Caco-2 (cell line): ENCODE measurements at regions not wholly inside any gene's neighbourhood (a gene's known extent, or its start where the extent isn't known, plus 50 kb on each side); places are given as distances from the start of the nearest gene placed in this dataset.

ENCODE experiments used
- BruUV-seq: library from RNA; stranded (reverse); fragments of 400-500 nt; replicated peaks from 2 replicates; lab custom pipeline; 2021; lab: Mats Ljungman, UMichigan
- CTCF ChIA-PET: fragments of 300-600 bp; sonication (Branson Sonifier 250); formaldehyde crosslinking; loops from one replicate; lab custom pipeline; 2022; ENCODE audit warnings: antibody characterized with exemption; lab: Charles Lee
- POLR2A ChIA-PET: fragments of 300-600 bp; sonication (Branson Sonifier 250); formaldehyde crosslinking; loops from one replicate; lab custom pipeline; 2022; ENCODE audit warnings: antibody characterized with exemption; lab: Charles Lee
- DNase-seq, 2 experiments: peaks; one replicate each; pipeline versions ENCODE4 v3.0.0 to v3.0.0-alpha.2; 2020 to 2022
- H3K27me3 ChIP-seq: replicated peaks from 2 replicates; pipeline ENCODE4 v1.6.0; 2011; ENCODE audit warnings: low read length; ENCODE audit not compliant: control insufficient read depth, insufficient read depth
- H3K36me3 ChIP-seq: 2 replicates; pipeline ENCODE4 v1.5.1; 2011; ENCODE audit warnings: low read length; ENCODE audit not compliant: control insufficient read depth, insufficient read depth
- H3K4me1 ChIP-seq: fragments of 250-450 bp; sonication (Bioruptor Pico); 2 replicates; pipeline ENCODE4 v1.5.1; 2020; ENCODE audit warnings: mild to moderate bottlenecking
- H3K4me3 ChIP-seq: 2 replicates; pipeline ENCODE4 v1.5.1; 2011; ENCODE audit warnings: low read depth, mild to moderate bottlenecking, control low read depth, low read length
- H3K9me3 ChIP-seq: fragments of 250-450 bp; sonication (Bioruptor Pico); 2 replicates; pipeline ENCODE4 v1.5.1; 2020; ENCODE audit warnings: mild to moderate bottlenecking, moderate library complexity
- H3K27ac Mint-ChIP-seq: one replicate; pipeline ENCODE4 v1.8.0; 2022; ENCODE audit warnings: mixed read lengths; ENCODE audit not compliant: unreplicated experiment
- H3K27me3 Mint-ChIP-seq: one replicate; pipeline ENCODE4 v1.8.0; 2022; ENCODE audit warnings: mixed read lengths; ENCODE audit not compliant: insufficient read depth, unreplicated experiment
- H3K36me3 Mint-ChIP-seq: one replicate; pipeline ENCODE4 v1.8.0; 2022; ENCODE audit warnings: mild to moderate bottlenecking, mixed read lengths; ENCODE audit not compliant: insufficient read depth, unreplicated experiment
- H3K4me1 Mint-ChIP-seq: one replicate; pipeline ENCODE4 v1.8.0; 2022; ENCODE audit warnings: low read depth, mixed read lengths; ENCODE audit not compliant: unreplicated experiment
- H3K4me3 Mint-ChIP-seq: one replicate; pipeline ENCODE4 v1.8.0; 2022; ENCODE audit warnings: mild to moderate bottlenecking, moderate library complexity, mixed read lengths; ENCODE audit not compliant: unreplicated experiment
- H3K9me3 Mint-ChIP-seq: one replicate; pipeline ENCODE4 v1.8.0; 2022; ENCODE audit warnings: mixed read lengths; ENCODE audit not compliant: unreplicated experiment
- intact Hi-C: fragments of 100-400 bp; cut with micrococcal nuclease; formaldehyde crosslinking; loops from one replicate; pipeline ENCODE4 v1.10.0; 2022; ENCODE audit not compliant: unreplicated experiment
- TF ChIP-seq, protein P1 (sequence below), 2 experiments: fragments of 200-600 bp in 1 of 2; IDR thresholded peaks; 1 replicate in 1 of 2; 2 replicates in 1 of 2; pipeline versions ENCODE4 v1.5.1 to v1.8.0; 2011 to 2022; ENCODE audit warnings: antibody characterized with exemption in 1 of 2, control low read depth in 1 of 2, inconsistent platforms in 1 of 2, low read depth in 1 of 2, low read length in 1 of 2, mild to moderate bottlenecking in 1 of 2, moderate library complexity in 1 of 2; ENCODE audit not compliant: insufficient read depth in 1 of 2, severe bottlenecking in 1 of 2, unreplicated experiment in 1 of 2

DNA sequence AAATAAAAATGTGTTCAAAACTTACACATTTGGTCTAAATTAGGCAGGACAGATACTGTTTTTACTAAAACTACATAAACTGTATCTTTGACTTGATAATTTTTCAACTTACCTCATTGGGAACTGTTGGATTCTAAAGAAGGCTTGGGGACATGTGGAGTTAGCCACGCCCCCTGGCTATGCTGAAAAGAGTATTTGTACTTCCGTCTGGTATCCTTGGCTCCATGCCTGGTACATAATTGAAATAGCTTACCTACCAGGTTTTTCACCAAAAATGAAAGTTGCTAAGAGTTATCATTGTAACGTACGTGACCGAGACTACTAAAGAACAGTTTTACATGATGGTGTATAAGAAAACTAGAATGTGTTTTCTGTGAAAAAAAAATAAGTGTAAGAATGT, 604.8 kb upstream of the IGFBP3 start:
- no peaks in the 10 kb centered on the region for H3K36me3 ChIP-seq
- BruUV-seq, result no TSS peak
- Mint-ChIP-seq H3K27me3 (peaks cover 4% of the 10 kb centered on the region), H3K9me3 (no peaks in the 10 kb centered on the region), H3K27ac (no peak overlapping the region), H3K4me3 (no peak overlapping the region), H3K4me1 (no peaks in the 10 kb centered on the region), H3K36me3 (no peaks in the 10 kb centered on the region)
- no peaks in the 10 kb centered on the region for H3K4me1 ChIP-seq
- ChIA-PET CTCF (no interaction called here), POLR2A (no interaction called here)
- DNase-seq, result no peak
- H3K27me3 ChIP-seq, result no peaks in the 10 kb centered on the region
- no peak overlapping the region for H3K4me3 ChIP-seq
- TF ChIP-seq, protein P1, sequence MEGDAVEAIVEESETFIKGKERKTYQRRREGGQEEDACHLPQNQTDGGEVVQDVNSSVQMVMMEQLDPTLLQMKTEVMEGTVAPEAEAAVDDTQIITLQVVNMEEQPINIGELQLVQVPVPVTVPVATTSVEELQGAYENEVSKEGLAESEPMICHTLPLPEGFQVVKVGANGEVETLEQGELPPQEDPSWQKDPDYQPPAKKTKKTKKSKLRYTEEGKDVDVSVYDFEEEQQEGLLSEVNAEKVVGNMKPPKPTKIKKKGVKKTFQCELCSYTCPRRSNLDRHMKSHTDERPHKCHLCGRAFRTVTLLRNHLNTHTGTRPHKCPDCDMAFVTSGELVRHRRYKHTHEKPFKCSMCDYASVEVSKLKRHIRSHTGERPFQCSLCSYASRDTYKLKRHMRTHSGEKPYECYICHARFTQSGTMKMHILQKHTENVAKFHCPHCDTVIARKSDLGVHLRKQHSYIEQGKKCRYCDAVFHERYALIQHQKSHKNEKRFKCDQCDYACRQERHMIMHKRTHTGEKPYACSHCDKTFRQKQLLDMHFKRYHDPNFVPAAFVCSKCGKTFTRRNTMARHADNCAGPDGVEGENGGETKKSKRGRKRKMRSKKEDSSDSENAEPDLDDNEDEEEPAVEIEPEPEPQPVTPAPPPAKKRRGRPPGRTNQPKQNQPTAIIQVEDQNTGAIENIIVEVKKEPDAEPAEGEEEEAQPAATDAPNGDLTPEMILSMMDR (IDR thresholded peaks at IDR 0.05; ENCODE audit: insufficient read depth in 1 of 2, low read depth in 1 of 2, low read length in 1 of 2, severe bottlenecking in 1 of 2, unreplicated experiment in 1 of 2), result no peak
- intact Hi-C loops, result no loop called here
- no peaks in the 10 kb centered on the region for H3K9me3 ChIP-seq

DNA sequence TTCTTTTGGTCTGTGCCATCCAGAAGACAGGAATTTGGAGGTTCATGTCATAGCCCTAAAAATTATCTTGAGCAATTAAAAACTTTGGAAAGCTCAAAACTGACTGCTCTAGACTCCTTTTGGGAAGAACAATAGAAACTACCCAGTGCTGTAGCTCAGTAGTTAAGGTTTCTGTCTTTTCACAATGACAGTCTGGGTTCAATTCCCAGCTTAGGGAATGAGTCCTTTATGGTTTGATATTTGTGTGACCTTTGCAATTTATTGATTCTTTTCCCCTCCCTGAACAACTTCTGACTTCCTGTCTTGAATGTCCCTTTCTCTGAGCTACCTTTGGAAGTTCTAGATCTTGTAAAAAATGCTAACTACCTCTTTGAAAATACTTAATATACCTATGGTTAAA, 603.3 kb upstream of the IGFBP3 start:
- no peaks in the 10 kb centered on the region for H3K9me3 Mint-ChIP-seq
- POLR2A ChIA-PET, result no interaction called here
- H3K36me3 Mint-ChIP-seq, result no peaks in the 10 kb centered on the region
- BruUV-seq, result no TSS peak
- no peak overlapping the region for H3K4me3 Mint-ChIP-seq
- H3K27me3 Mint-ChIP-seq, result peaks cover 4% of the 10 kb centered on the region
- intact Hi-C loops, result no loop called here
- no peaks in the 10 kb centered on the region for H3K4me1 ChIP-seq
- no peaks in the 10 kb centered on the region; the same call in 1 of the 2 replicates for H3K9me3 ChIP-seq
- H3K27me3 ChIP-seq, result no peaks in the 10 kb centered on the region
- DNase-seq, result no peak
- TF ChIP-seq, protein P1 (IDR thresholded peaks at IDR 0.05; ENCODE audit: insufficient read depth in 1 of 2, low read depth in 1 of 2, low read length in 1 of 2, severe bottlenecking in 1 of 2, unreplicated experiment in 1 of 2), result no peak
- no peak overlapping the region for H3K27ac Mint-ChIP-seq
- H3K4me3 ChIP-seq, result no peak overlapping the region
- no peaks in the 10 kb centered on the region for H3K4me1 Mint-ChIP-seq
- no peaks in the 10 kb centered on the region for H3K36me3 ChIP-seq
- CTCF ChIA-PET, result no interaction called here

DNA sequence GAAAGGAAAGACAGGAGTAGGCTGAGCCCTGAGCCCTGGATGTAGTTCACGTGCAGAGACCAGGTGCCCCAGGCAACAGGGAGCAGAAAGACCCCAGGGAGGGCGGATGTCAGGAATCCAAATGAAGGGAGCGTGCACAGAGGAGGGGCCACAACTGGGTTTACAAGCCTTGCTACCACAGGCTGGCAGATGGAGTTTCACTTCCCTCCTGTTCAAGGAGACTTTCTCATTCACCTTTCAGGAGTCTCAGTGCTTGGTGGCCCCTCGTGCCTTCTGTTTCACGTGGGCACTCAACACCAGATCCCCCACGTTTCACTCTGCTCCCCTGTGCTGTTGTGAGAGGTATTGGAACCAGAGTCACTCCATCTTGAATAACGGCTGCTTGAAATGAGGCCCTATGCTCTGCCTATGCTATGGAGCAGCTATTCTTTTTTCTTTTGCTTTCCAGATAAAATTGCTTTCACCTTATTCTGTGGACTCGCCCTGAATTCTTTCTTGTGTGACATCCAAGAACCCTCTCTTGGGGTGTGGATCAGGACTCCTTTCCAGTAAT, 601.4 kb upstream of the IGFBP3 start:
- no peaks in the 10 kb centered on the region for H3K27me3 ChIP-seq
- Mint-ChIP-seq H3K27ac (no peak overlapping the region), H3K4me3 (no peak overlapping the region), H3K27me3 (peaks cover 4% of the 10 kb centered on the region), H3K4me1 (no peaks in the 10 kb centered on the region), H3K36me3 (no peaks in the 10 kb centered on the region), H3K9me3 (no peaks in the 10 kb centered on the region)
- no TSS peak for BruUV-seq
- DNase-seq, result no peak
- ChIA-PET POLR2A (no interaction called here), CTCF (no interaction called here)
- TF ChIP-seq, protein P1 (IDR thresholded peaks at IDR 0.05; ENCODE audit: insufficient read depth in 1 of 2, low read depth in 1 of 2, low read length in 1 of 2, severe bottlenecking in 1 of 2, unreplicated experiment in 1 of 2), result no peak
- H3K36me3 ChIP-seq, result no peaks in the 10 kb centered on the region
- H3K9me3 ChIP-seq, result no peaks in the 10 kb centered on the region; the same call in 1 of the 2 replicates
- intact Hi-C loops, result no loop called here
- H3K4me3 ChIP-seq, result no peak overlapping the region
- no peaks in the 10 kb centered on the region for H3K4me1 ChIP-seq
